NCI-H2107 treated with DMSO at 0.1 percent for 48 hours (cell line): ENCODE measurements at regions not wholly inside any gene's neighbourhood (a gene's known extent, or its start where the extent isn't known, plus 50 kb on each side); places are given as distances from the start of the nearest gene placed in this dataset.
A peak's percentile ranks its signal among the peaks of the same experiment; 100 is the strongest.

Experiments used
- DNase-seq: peaks from one replicate; lab custom pipeline; 2025; ENCODE audit not compliant: unreplicated experiment; lab: John Stamatoyannopoulos, UW

DNA sequence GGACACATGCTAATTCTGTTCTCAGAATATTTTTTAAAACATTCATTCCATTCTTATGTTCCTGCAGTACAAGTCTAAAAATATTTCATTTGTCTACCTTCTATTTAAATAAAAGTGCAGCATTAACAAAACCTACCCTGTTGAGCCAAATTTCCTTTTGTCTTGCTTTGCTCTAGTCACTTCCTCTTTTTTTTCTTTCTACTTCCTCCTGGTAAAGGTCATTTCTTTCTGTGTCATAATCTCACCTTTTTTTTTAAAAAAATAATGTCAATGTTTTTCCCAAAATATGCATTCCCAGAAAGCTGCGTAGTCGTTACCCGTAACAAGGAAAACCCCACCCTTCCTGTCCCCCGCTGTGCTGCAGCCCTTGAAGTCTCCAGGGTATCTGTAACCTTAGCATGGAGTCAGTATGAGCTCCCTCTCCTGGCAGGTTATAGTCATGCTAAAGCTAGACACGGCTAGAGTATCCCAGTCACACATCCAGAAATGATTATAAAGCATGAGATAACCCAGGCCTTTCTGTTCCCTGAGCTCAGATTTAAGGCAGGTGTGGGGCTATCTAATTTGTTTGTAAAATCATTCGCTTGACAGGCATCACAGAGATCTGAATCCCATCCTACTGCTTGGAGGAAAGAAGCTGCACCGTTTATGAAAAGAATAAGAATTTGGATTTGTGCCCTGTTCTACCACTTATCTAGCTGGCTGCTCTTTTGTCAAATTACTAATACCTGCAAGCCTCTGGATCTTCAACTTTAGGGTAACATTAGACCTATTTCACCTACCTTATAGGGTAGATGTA lies 51.1 kb upstream of the EED start:
- peak; percentile 84 for DNase-seq

DNA sequence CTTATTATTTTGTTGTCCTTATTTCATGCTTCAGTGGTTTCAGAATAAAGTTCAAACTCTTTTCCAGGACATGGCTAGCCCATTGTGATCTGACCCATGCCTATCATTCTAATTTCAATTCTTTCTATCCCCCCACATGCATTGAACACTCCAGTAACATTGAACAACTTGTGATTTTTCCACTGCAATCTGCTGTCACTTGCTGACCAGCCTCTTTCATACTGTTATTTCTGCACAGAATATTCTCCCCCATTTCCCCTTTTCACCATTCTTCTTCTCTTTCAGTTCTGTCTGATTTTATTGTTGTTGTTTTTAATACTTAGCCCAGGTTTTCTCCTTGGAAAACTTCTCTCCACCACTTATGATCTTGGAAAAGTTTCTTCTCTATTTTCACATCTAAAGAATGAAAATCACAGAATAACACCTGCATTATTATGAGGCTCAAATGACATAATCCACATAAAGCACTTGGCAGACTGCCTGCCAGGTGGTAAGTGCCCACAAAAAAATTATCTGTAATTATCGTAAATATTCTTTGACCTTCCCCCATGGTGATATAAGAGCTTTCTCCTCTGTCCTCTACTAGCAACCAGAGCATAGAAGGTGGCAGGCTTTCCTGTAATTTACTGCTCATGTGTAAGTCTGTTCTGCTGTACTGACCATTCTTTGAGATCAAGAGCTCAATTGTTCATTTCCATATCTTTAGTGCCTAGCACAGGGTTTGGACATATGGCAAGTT lies 51.9 kb upstream of the EED start:
- peak; percentile 72 for DNase-seq

DNA sequence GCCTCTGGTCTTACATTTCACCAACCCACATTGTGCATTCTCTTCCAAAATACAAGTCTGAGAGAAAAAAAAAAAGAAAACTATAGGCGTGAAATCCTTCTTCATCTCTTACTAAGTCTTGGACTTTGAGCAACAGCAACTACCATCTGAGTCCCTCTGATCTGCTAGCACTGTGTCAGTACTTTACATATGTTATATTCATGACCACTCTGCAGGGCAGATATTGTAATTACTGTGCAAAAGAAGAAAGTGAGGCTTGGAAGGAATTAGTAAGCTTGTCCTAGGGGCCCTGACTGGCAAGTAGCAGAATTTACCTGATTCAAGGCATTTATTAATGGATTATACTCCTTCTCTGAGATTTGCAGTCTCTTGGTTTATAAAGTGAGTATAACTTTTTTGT lies 52.7 kb upstream of the EED start:
- no peak for DNase-seq

DNA sequence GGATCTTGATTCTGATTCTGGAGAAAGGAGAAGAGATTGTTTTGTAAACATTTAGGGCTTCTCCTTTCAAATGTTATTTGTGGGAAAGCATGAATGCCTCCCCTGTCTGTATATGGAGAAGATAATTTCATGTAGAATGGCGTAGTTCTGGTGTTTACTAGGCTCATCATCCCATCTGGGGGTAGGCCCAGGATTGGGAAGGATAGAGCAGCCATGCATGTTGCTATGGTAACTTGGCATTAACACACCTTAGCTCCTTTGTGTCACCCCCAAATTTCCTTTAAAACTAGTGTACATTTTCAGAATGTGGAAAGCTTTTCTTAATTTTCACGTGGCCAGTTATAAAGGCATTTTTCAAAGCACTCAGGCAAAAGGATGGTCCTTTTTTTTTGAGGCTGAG lies 57.5 kb upstream of the EED start:
- no peak for DNase-seq

DNA sequence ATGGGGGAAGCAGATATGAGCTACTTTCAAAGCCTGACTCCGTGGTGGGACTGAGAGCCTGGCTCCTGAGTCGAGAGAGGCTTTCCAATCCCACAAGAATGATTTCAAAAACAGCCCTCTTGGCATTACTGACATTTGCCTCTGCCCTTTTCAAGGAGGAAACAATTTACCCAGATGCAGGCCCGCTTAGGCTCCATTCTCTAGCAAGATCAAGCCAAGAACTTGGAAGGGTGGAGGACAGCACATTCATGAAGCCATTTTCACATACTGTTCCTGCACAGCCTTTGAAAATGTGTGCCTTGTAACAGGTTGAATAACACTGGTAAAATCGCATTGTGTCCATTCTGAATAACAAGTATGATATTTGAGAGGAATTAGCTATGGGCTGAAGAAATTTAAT lies 58.2 kb upstream of the EED start:
- DNase-seq: no peak

DNA sequence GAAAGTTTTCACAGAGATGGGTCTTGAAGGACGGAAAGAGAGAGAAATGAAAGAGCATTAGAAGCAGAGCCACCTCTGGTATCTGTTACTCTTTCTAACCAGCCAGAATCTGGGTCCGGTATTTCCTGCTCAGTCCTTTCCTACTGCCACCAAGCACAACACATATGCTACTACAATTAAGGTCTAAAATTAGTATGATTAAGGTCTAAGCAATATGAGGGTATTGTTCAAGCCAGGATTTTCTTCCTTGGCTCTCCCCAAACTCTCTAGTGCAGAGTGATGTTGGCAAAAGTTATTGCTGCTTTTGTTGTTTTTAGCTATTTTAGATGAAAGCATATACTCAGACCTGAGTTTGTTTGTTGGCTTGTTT lies 59.2 kb upstream of the EED start:
- DNase-seq: no peak

DNA sequence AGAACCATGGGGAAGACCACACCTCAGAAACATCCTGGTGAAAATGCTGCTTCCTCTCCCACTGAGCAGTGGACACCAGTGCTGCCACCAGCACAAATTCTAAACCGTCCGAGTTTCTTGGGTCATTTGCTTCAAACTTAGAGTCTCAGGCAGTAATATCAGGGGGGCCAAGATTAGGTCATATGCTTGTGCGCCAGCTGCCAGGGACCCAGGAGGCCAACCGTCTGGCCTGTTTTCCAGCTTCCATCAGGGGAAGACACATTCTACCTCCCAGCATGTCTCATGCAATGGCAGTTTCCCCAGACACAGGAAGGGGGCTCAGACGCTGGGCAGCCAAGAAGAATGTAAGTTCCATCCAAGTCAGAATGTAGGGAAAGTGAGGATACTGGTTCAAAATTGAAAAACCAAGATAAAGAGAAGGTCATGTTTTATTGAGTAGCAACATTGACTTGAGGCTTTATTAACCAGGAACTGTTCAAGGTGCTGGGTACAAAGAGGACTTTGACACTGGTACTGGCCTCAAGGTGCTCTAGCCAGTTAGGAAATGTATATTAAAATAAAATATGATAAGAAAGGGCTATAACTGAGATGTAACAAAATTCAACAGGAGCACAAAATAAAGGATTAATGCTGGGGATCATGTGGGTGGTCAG lies 59.7 kb upstream of the EED start:
- DNase-seq: no peak

DNA sequence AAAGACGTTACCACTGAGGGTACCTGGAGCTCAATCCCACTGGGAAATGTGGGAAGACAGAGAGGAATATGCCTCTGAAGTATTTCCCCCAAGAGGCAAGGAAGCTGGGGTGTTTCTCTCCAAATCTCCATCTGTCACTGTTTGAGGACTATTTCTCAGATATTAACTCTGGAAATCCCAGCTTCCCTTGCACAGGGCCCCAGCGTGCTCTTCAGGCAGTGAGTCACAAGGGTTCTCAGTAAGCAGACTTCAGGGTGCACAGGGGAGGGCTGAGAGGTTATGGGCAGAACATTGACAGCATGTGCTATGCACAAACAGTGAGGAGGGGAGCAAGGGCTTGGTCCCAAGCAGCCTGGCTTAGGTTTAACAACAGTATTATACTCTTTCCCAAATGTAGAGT lies 60.9 kb upstream of the EED start:
- DNase-seq: no peak

DNA sequence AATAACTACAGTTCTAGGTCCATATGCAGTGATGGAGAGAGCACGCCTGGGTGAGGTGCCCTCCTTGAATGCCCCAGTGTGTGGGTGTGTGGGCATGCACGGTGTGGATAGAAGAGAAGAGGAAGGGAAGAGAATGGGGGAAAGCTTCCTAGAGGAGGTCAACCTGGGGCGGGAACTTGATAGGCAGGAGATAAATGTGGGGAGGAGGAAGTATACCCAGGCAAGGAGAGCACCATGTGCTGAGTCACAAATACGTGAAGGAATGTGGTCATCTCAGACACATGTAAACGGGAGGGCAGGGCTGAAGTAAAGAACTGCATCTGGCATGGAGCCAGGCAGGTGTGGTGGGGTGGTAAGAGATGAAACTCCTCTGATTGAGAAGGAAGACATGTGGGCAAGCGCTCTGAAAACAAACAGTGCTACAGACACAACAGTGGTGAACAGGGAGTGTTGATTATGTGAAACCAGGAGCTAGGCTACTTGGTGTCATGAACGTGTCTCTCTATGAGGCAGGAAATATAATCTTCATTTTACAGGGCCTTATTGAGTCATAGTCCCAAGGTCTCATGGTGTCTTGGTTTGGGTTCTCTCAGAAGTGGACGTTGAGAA lies 61.5 kb upstream of the EED start:
- DNase-seq: no peak

DNA sequence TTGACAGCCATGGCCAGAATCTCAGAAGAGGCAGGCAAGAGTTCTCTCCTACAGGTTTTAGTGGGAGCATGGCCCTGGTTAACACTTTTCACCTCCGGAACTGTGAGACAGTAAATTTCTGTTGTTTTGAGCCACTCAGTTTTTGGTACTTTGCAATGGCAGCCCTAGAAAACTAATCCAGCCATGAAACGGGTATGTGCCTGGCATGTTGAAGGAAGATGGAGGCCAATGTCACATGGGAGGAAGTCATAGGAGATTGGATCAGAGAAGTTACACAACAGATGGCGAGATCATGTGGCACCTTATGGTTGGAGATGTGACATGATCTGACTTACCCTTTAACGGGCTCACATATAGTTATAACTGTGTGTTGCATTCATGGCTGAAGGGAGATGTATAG lies 63.2 kb upstream of the EED start:
- no peak for DNase-seq

DNA sequence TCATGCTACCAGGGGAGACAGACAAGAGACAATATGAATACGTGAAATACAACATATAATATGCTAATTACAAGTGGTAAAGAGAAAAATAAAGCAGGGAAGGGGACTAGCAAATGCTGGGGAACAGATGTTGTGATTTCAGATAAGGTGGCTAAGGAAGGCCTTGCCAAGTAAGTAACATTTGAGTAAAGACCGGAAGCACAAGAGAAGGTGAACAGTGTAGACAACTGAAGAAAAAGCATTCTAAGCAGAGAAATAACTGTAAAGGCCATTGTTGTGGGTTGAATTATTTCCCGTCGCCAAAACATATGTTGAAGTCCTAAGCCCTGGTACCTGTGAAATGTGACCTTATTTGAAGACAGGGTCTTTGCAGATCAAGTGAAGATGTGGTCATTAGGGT lies 63.7 kb upstream of the EED start:
- DNase-seq: no peak

DNA sequence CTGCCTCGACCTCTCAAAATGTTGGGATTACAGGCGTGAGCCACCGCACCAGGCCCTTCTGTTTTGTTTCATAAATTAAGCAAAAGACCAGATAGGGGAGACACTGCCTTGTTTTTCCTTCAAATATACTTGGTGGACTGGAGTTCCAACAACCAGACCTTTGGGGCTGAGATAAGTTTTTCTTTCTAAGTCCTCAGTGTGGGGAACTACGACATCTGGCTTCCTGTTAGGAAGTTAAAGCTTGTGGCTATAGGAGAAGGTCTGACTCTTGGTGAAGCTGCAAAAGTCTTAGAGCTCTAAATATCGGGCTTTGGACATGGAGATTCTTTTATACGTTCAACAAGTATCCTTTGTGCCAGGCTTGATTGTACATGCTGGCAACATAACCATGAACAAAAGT lies 64.1 kb upstream of the EED start:
- no peak for DNase-seq

DNA sequence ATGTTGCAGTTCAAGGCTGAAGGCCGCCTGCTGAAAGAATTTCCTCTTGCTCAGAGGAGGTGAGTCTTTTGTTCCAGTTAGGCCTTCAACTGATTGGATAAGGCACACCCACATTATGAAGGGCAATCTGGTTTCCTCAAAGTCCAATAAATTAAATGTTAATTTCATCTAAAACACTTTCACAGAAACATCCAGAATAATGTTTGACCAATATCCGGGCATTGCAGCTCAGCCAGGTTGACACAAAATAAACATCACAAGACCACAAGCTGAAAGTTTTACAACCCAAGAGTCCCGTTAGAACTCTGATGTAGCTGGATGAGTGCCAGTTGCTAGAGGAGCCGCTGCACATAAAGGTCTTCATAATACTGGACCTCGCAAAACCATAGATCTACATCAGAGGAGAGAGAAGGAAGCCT lies 64.9 kb upstream of the EED start:
- DNase-seq: no peak

DNA sequence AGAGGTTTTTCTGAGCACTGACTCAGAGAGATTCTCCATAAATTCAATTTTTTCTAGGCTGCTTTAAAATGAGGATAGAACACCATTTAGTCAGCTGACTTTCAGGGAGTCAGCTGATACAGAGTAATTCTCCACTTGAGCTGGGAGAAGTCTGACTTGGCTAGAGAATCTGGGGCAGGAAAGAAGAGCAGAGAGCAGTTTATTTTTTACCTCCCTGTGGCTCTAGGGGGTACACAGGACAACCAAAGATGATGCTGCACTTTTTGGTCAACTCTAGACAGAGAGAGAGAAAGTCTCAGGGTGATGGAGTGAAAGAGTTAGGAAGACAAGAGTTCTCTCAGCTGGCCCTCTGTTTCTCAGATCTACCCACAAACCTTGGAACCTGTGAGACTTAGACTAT lies 67.3 kb upstream of the EED start:
- no peak for DNase-seq

DNA sequence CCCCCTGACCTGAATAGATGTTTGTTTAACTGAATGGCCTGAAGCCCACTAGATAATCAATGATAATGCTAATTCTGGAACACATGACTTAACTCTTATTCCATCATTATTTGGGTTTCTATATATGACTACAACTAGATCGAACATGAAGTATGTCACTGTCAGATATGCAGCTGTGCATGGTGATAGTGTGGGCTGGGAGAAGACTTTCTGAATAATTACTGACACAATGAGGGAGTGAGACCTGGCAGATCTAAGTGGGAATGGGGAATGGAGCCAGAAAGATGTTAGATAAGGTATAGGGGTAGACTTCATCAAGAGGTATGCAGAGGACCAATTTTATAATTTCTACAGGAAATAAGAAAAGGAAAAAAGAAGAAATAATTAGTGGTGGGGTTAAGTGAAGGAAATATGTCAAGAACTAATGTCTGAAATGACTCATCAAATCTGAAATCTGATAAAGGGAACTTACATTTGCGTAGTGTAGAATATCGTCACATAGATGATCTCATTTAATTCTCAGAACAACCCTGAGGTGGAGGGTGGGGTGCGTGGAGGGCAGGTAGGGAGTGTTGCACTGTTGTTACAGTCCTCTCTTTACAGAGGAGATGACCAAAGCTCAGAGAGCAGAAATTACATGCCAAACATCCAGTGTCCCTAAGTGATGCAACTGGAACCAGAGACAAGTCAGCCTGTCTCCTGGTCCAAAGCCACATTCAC lies 68.2 kb upstream of the EED start:
- no peak for DNase-seq

DNA sequence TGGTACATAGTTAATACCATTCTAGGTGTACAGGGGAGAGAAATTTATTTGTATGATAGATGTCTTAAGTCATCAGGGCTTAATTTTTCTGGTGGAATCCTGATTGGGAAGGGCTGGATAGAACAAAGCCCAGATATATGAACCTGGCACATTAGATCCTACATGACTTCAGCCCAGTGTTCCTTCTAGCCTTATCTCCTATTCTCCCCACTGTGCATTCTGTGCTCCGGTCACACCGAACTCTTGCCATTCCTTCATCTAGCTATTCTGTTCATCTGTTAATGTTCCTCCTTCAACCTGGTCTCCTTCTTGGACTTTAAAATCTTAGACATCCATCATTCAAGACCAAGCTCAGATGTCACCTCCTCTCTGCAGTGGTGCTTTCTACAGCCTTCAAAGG lies 68.9 kb upstream of the EED start:
- no peak for DNase-seq

DNA sequence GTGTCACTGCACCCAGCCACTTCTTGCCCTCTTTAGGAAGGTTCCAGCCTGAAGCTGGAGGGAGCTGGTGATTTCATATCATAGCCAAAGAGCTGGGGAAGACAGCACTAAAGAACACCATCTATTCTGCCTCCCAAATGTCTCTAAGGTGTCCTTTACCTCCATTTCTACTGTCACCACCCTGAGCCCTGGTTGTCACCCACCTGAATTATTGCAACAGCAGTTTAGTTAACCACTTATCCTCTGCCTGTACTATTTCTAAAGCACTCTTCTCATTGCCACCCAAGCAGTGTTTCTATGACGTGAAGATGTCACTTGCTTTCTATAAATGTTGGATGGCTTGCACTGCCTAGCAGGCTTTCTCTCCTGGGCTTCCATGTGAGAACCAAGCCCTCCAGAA lies 69.4 kb upstream of the EED start:
- DNase-seq: no peak

DNA sequence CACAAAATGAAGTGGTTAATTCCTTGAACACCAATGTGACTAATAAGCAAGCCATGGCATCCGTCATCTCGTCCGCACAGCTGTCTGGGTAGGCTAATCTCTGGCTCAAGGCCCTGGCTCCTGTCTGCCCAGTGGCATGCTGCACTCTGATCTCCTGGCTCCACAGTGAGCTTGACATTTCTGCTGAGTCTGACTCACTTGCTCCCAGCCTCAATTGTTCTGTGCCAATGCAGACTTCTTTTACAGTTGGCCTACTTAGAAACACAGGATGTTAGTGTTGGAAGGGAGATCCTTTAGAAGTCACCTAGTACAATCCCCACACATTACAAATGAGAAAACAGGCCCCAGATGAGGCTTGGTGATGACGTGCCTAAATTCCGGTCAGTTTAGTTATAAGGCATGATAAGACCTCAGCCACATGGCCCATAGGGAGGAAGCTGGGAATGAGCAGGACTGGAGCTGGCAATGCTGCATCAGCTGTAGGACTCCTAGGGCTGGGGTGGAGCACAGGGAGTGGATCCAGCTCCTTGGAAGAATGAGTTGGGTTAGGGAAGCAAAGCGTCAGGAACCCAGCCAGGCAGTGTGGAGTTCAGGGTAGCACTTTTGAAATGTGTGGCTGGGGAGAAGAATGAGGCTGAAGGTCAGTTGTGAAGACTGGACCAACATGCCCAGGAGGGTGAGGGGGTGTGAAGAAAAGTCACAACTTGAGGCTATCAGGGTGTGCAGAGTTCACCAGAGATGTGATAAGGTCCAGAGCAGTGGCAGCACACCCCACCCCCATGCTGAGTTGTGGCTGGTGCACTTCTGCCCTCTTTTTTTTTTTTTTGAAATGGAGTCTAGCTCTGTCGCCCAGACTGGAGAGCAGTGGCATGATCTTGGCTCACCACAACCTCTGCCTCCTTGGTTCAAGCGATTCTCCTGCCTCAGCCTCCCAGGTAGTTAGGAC lies 70.2 kb upstream of the EED start:
- DNase-seq: no peak

DNA sequence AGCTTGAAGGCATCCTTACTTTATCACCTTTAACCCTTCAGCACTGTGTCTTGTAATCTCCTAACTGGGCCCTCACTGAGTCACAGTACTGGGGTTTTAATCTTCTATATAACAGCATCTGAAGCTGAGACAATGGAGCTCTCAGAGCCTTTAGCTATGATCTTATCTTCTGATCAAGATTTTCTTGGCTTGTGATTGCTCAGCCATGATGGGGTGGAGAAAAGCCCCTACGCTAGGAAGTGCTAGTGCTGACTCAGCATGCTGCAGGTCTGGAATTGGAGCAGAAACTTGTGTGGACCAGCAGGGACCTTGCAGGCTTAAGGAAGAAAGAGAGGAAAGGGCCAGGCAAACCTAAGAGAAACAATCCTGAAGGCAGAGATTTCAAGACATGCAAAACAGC lies 71.7 kb upstream of the EED start:
- DNase-seq: no peak

DNA sequence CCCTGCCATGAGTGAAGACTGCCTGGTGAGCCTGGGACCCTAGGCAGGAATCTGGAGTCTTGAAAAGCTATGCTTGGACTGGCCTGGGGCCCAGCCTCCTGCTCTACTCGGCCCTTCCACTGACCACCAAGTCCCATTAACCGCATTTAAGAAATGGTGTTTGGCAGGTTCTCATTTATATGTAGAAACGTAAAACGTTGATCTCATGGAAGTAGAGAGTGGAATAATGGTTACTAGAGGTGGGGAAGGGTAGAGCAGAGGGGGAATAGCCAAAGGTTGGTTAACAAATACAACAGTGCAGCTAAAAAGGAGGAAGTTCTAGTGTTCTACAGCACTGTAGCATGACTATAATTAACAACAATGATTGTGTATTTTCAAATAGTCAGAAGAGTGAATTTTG lies 72.9 kb upstream of the EED start:
- no peak for DNase-seq
